GM19238 (cell line): ENCODE measurements at regions not wholly inside any gene's neighbourhood (a gene's known extent, or its start where the extent isn't known, plus 50 kb on each side); places are given as distances from the start of the nearest gene placed in this dataset.

Source experiments
- DNase-seq: peaks from one replicate; pipeline ENCODE4 v3.0.0; 2011; ENCODE audit warnings: low spot score; ENCODE audit not compliant: insufficient read length

DNA sequence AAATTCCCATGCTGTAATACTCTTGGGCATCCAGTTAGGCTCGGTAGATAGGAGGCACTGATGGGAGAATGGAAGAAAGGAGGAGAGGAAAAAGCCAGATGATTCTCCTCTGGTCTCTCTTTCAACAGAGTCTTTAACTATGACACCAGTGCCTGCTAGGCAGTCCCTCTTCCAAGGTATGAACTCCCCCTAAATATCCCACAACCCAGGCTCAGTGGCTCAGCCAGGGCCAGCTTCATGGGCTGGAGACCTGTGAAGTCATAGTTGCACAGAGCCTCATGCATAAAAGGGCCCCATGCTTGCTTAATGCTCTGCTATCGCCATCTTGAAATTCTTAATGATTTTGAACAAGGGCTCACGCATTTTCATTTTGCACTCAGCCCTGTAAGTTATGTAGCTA is 869.2 kb upstream of the GCFC2 start:
- no peak for DNase-seq

- no peak for DNase-seq
Observed at GRCh38 chr2:76572981-76573380, 862.3 kb upstream of the GCFC2 start.

GRCh38 chr2:76569819-76570218 is 859.1 kb upstream of the GCFC2 start:
- no peak for DNase-seq

DNA sequence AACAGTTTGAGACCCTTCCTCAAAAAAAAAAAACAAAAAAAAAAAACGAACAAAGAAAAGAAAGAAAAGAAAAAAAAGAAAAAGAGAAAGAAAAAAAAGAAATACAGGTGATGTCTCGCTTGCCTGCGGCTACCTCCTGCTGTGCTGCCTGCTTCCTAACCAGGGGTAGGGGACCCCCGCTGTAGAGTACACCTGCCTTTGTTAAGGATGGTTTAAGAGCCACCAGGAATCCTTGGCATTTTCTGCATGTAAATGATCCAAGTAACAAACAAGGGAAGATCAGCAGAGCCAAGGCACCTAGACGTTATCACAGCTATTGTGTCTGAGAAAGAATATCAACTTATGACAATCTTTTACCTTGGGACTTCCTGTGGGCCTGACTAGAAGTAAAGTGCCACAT is 856.8 kb upstream of the GCFC2 start:
- no peak for DNase-seq

DNA sequence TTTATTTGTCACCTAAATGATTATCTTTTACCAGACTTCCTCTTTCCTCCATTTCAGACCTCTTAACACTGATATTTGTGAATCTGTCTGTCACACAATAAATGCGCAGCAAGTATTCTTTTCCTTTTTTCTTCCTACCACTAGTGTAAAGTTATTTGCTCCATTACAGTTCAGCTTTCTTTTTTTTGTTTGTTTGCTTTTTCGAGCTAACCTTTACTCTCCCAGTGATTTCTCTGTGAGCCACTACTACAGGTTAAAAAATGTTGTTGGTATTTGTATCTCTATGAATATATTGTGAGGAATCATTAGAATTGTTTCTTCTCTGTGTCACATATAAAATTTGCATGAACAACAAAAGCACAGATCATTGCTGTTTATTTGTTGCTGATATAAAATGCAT is 854.0 kb upstream of the GCFC2 start:
- DNase-seq = no peak

- no peak for DNase-seq
Observed at GRCh38 chr2:76563730-76564129, 853.0 kb upstream of the GCFC2 start.

DNA sequence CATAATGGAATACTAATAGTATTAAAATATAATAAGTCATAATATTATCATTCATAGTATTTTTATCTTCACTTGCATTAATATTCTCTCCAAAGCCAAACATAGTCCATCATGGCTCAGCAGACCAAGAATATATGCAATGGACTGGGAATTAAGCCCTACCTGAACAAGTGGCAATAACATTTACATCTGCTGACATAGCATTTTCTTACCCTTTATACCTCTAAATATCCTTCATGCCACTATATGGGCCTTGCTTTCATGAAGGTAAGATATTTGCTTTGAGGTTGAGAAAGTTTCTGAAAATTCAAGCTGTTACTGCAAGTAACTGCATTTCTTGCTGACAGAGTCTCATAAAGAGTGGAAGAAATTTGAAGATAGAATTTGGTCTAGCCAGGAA is 847.4 kb upstream of the GCFC2 start:
- no peak for DNase-seq

DNA sequence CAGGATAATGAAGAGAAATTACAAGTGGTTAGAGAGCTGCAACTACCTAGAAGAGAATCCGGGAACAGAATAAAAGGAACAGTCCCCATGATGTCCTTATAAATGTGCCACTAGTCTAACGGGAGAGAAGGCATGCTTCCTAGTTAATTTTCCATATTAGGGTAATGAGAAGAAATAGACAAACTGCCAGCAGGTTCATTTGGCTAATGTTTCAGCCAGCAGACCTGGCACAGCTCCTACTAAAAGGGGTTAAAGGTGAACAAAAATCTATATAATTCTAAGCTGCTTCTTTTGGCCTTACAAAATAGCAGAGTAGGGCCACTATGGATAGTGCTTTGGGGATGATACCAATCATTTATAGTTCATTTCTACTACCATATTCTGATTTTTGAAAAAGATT is 845.3 kb upstream of the GCFC2 start:
- DNase-seq = no peak

DNA sequence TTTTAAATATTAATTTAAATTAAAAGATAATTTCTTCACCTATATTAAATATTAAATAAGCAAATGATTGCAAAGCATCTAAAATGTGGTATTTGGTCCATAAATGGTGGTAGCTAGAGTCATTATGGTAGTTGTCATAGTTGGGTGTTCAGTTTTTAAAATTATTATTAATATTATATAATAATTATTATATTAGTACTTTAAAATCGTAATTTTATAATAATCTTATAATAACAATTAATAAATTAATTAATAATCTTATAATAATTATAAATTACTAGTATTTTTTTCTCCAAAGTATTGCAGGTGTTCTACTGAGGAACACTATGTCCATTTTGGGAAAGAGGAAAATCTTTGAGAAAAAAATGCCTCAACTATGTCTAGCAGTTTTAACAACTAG is 835.5 kb upstream of the GCFC2 start:
- no peak for DNase-seq

DNA sequence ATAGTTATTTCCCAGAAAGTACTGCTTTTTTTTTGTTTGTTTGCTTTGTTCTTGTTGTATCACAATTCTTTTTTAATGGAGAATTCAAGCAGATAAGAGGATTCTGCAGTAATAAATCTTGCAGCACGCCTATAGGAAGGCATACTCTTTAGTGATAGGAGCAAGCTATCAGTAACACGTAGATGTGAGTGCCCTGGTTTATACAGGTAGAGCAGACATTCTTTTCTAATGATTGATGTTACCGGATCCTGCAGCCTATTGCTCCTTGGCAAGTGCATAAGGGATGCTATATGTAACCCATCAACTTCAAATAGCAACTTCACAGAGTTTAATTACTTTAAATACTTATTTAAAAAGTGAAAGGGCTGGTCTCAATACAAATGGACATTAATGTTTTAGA is 834.2 kb upstream of the GCFC2 start:
- DNase-seq = no peak

DNA sequence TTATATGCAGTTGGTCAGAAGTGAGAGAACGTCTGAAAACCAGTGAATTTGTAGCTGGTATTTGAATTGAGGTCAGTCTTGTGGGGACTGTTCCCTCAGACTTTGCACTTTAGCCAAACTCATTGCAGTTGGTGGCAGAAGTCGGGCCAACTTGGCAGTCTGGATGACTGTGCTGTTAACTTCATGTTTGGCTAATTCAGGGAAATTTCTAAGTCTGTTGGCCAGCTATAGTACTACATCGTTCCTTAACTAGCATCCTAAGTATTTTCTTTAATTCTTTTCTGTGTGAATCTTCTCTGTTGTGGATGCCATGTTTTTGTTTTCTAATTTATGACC is 806.8 kb upstream of the GCFC2 start:
- no peak for DNase-seq

- DNase-seq = no peak
Observed at GRCh38 chr2:76516861-76517573, 806.3 kb upstream of the GCFC2 start.

DNA sequence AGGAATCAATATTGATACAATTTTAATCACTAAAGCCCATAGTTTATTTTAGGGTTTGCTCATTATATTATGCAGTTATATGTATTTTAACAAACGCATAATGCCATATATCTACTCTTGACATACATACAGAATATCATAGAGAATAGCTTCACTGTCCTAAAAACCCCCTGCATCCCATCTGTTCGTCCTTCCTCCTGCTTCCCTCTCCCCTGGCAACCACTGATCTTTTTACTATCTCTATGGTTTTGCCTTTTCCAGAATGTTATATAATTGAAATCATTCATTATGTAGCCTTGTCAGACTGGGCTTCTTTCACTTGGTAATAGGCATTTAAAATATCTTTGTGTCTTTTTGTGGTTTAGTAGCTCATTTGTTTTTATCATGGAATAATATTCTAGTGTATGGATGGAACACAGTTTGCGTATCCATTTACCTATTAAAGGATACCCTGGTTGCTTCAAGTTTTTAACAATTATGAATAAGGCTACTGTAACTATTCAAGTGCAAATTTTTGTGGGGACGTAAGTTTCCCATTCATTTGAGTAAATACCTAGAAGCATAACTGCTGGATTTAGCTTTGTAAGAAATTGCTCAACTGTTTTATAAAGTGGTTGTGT is 801.6 kb upstream of the GCFC2 start:
- no peak for DNase-seq

DNA sequence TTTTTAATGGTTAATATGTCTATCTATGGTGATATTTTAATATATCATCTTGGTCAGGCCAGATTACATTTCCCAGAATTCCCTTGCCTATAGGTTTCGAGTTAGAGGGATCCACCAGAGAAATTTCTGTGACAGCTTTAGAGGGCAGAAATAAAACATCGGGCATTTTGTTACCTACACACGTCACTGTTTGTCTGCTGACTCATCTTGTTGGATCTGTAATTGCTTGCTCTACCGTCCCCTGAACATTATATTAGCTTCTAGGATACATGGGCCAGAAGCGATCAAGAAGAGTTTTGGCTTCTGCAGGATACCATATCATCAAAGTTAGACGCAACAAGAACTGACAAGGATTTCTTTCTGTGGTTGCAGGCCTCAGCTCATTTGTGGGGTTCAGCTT is 795.8 kb upstream of the GCFC2 start:
- DNase-seq = no peak

- no peak for DNase-seq
Observed at GRCh38 chr2:76501641-76502040, 790.9 kb upstream of the GCFC2 start.

DNA sequence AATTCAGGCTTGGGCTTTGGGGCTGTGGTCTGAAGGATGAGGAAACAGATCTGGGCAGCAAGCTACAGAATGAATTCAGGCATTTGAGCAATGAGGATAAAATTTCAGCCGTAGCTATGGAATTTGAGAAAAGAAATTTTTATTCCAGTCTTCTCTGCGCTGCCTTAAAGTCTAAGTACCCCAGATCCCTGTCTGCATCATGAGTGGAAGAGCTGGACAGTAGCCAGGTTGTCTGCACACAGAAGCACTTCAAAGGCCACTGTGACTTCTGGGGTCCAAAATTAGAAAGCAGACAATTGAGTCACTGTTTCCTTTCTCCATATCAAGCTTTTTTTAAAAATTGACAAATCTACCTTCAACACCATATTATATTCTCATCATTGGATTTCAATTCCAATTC is 787.6 kb upstream of the GCFC2 start:
- DNase-seq = no peak

- no peak for DNase-seq
Observed at GRCh38 chr2:76491503-76491902, 780.8 kb upstream of the GCFC2 start.

DNA sequence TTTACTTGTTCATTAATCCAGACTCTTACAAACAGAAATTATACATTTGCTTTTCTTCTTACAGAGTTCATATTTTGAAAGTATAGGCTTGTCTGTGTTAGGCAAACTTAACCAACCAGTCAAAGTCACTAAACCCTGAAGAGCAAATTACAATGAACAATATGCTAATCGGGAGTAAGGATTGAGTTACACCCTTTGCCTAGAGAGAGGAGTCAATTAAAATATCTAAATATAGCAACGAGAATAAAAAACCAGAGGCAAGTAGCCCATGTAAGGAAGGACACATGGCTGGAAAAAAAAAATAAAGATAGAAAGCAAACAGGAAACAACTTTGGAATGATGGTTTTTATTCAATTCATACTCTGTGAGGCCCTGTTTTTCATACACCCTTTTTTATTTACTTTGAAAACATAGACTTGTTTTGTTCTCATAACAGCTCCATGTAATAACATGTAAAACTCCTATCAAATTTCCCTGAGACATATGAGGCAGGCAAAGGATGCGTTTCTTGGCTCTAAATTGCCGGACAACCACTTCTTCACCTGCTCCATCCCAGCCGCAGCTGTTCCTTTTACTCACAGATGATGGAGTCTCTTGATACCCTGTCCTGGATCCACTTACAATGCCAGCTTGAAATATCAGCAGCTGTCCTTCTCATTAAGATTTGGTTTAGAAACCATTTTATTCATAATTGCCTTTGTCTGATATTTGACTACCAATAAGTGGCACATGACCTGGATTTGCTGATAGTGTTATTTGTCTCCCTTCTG is 767.7 kb upstream of the GCFC2 start:
- DNase-seq = no peak

DNA sequence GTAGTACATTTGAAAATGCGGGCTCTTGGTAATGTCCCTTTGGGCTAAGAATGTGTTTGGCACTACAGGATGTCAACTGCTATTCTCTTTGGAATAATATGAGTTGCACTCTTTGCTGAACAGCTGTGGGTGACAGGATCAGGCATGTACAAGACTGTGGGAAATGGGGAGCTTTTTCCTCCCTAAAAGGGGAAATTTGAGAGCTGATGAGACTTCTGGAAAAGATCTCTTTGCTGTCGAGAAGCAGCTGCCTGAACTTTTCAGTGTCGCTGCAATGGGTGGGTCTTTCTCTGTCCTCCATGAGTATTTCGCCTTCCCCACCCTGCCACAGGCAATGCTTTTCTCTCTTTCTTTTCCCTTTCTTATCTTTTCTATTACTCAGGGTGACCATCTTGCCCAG is 762.2 kb upstream of the GCFC2 start:
- no peak for DNase-seq

DNA sequence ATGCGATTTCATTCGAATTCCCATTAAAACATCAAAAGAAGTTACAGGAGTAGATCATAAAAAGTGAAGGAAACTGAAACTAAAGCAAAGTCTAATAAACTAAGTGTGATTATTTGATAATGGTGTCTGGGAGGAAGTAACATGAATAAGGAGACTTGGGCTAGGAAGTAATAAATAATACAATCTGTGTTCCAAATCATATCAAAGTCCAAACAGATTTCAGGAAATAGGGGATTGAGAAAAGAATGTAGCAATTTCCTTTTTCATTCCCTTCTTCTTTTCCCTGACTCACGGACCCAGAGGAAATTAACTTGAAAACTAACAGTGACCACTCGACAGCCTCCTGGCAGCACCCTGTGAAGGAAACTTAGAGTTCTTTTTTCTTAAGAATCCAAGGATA is 758.4 kb upstream of the GCFC2 start:
- no peak for DNase-seq

DNA sequence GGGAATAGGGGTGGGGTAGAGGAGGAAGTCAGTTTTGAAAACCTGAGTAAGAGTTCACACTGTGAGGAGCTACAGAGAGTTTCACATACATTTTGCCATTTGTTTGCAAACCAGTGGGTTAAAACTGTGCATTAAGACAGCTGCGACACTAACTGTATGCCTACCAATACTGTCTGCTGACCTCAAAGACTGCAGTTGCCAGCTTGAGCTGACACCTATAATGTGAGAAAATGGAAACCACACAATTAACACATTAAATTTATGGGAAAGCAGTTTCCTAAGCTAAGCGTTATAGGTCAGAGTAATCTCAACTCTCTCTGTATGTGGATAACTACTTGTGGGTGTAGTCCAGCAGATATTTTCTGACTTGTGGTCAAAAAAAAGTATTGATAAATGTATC is 756.6 kb upstream of the GCFC2 start:
- no peak for DNase-seq

DNA sequence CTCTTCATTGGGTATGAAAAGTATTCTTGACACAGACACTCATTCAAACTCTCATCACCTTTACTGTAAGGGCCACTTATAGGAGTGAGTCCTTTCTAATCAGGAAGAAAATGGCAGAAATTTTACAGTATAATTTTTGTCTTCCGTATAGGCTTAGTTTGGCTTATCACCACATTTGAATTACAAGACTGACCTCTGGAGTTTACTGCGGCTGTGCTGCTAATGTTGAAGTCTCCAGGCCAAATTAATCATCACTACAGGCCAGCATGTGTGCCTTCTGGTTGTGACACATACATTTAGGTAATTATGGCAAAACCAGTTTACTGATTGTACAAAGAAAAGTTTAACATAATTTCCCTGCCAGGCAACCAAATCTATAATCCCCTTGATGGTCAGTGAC is 753.6 kb upstream of the GCFC2 start:
- DNase-seq = no peak

- no peak for DNase-seq
Observed at GRCh38 chr2:76461431-76461830, 750.7 kb upstream of the GCFC2 start.
